Neural crest cell (in vitro differentiated cells): ENCODE measurements at regions not wholly inside any gene's neighbourhood (a gene's known extent, or its start where the extent isn't known, plus 50 kb on each side); places are given as distances from the start of the nearest gene placed in this dataset.

Experiments
- DNase-seq: peaks from one replicate; pipeline ENCODE4 v3.0.0; 2021; ENCODE audit warnings: low read depth, mixed read lengths, low spot score
- H3K27ac Mint-ChIP-seq: one replicate; pipeline ENCODE4 v1.8.0; 2021; ENCODE audit warnings: mild to moderate bottlenecking, mixed read lengths; ENCODE audit not compliant: unreplicated experiment
- H3K27me3 Mint-ChIP-seq: 2 replicates; pipeline ENCODE4 v1.8.0; 2021; ENCODE audit warnings: low read depth, mild to moderate bottlenecking, mixed read lengths
- H3K36me3 Mint-ChIP-seq: 2 replicates; pipeline ENCODE4 v1.8.0; 2021; ENCODE audit warnings: low read depth, mild to moderate bottlenecking, mixed read lengths
- H3K4me1 Mint-ChIP-seq: 2 replicates; pipeline ENCODE4 v1.8.0; 2021; ENCODE audit warnings: mixed read lengths
- H3K4me3 Mint-ChIP-seq: one replicate; pipeline ENCODE4 v1.8.0; 2021; ENCODE audit warnings: mild to moderate bottlenecking, mixed read lengths
- H3K9me3 Mint-ChIP-seq: 2 replicates; pipeline ENCODE4 v1.8.0; 2021; ENCODE audit warnings: mixed read lengths
- CTCF ChIP-seq: fragments of 200-600 bp; sonication (generic); conservative IDR thresholded peaks from 2 replicates; pipeline ENCODE4 v1.5.0; 2021; ENCODE audit warnings: antibody characterized with exemption, mild to moderate bottlenecking

GRCh38 chr1:69475021-69475420, 92.7 kb upstream of the LRRC7 start:
- no peak for TF ChIP-seq CTCF
- no peak for DNase-seq
- Mint-ChIP-seq H3K4me1 (peaks cover 11% of the 10 kb centered on the region), H3K27ac (no peak overlapping the region), H3K4me3 (no peak overlapping the region), H3K27me3 (no peaks in the 10 kb centered on the region), H3K9me3 (no peaks in the 10 kb centered on the region), H3K36me3 (no peaks in the 10 kb centered on the region)

DNA sequence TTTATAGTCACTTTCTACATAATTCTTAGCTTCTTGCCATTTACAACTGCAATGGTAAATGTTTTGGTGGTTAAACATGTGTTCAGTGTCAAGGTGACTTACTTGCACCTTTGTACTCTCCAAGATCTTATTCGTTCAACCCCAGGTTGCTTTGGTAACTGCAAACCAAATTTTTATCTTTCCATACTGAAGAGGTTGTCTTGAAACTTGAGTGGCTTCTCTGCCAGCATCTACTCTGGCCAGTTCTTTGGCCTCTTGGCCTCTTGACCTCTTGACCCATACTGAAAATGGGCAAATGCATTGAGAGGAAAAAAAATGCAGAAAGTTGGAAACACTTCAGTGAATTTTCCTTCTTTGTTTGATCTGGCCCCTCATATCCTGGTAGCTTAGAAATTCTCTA, 88.0 kb upstream of the LRRC7 start:
- H3K9me3 Mint-ChIP-seq: no peaks in the 10 kb centered on the region
- TF ChIP-seq CTCF: no peak
- peak overlapping the region; percentile 3 for H3K27ac Mint-ChIP-seq

GRCh38 chr1:69483246-69483645, 84.5 kb upstream of the LRRC7 start:
- peaks cover 19% of the 10 kb centered on the region for H3K4me1 Mint-ChIP-seq
- H3K27me3 Mint-ChIP-seq: no peaks in the 10 kb centered on the region
- no peak for TF ChIP-seq CTCF
- no peak overlapping the region for H3K27ac Mint-ChIP-seq
- no peak overlapping the region for H3K4me3 Mint-ChIP-seq
- no peaks in the 10 kb centered on the region for H3K36me3 Mint-ChIP-seq
- no peak for DNase-seq
- H3K9me3 Mint-ChIP-seq: peaks cover 3% of the 10 kb centered on the region

More for the DNA sequence above, 88.0 kb upstream of the LRRC7 start:
- peaks cover 19% of the 10 kb centered on the region for H3K4me1 Mint-ChIP-seq
- no peaks in the 10 kb centered on the region for H3K27me3 Mint-ChIP-seq
- no peak overlapping the region for H3K4me3 Mint-ChIP-seq
- DNase-seq: no peak
- H3K36me3 Mint-ChIP-seq: no peaks in the 10 kb centered on the region

DNA sequence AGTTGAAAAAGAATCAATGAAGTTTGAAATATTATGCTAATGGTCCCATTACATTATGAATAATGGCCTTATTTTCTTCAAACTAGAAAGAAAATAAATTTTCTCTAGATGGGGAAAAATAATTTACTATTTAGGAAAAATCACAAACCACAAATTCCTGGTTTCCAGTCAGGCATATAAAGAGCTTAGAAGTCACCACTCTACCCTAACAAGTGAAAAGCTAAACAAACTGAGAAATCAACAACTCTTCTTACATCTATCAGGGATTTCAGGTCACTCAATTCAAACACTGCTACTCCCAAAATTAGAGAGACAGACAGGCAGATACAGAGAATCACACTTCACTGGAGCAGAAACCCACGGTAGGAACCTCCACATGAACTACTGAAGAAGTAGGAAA, 82.1 kb upstream of the LRRC7 start:
- Mint-ChIP-seq H3K9me3 (peaks cover 4% of the 10 kb centered on the region), H3K27ac (no peak overlapping the region), H3K27me3 (no peaks in the 10 kb centered on the region), H3K36me3 (no peaks in the 10 kb centered on the region), H3K4me1 (peaks cover 5% of the 10 kb centered on the region), H3K4me3 (no peak overlapping the region)
- no peak for DNase-seq
- no peak for TF ChIP-seq CTCF

DNA sequence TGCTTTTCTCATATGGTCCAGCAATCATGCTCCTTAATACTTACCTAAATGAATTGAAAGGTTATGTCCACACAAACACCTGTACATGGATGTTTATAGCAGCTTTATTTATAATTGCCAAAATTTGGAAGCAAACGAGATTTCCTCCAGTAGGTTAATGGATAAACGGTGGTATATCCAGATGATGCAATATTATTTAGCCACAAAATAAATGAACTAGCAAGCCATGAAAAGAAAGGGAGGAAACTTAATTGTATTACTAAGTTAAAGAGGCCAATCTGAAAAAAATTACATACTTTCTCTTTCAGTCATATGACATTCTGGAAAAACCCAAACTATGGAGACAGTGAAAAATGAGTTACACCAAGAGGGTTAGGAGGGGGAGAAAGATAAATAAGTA, 76.3 kb upstream of the LRRC7 start:
- no peaks in the 10 kb centered on the region for H3K36me3 Mint-ChIP-seq
- no peak for DNase-seq
- no peak overlapping the region for H3K4me3 Mint-ChIP-seq
- no peaks in the 10 kb centered on the region for H3K27me3 Mint-ChIP-seq
- TF ChIP-seq CTCF: no peak
- no peak overlapping the region for H3K27ac Mint-ChIP-seq
- peaks cover 4% of the 10 kb centered on the region for H3K9me3 Mint-ChIP-seq
- no peaks in the 10 kb centered on the region for H3K4me1 Mint-ChIP-seq

DNA sequence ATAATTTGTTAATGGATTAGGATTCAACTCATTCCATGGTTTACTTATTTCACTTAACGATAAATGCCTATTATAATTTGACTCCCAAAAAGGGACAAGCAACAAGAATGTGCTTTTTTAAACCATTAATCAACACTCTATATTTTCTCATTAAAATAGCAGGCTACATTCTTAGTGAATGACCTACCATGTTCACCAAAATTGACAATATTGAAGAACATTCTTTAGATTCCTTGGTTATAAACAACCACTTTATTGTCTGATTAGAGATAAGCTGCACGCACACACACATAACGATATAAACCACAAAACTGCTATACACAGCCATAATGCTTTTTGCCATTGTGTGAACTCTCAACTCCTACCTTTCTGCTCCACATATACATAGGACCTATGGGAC, 75.4 kb upstream of the LRRC7 start:
- H3K4me3 Mint-ChIP-seq: no peak overlapping the region
- H3K9me3 Mint-ChIP-seq: peaks cover 4% of the 10 kb centered on the region
- no peaks in the 10 kb centered on the region for H3K4me1 Mint-ChIP-seq
- no peaks in the 10 kb centered on the region for H3K36me3 Mint-ChIP-seq
- TF ChIP-seq CTCF: no peak
- H3K27me3 Mint-ChIP-seq: no peaks in the 10 kb centered on the region
- no peak for DNase-seq
- H3K27ac Mint-ChIP-seq: no peak overlapping the region
